A673 (cell line): ENCODE measurements at regions not wholly inside any gene's neighbourhood (a gene's known extent, or its start where the extent isn't known, plus 50 kb on each side); places are given as distances from the start of the nearest gene placed in this dataset.
"Not testable (repeated sequence)": the region's sequence is repeated elsewhere in the genome, so short reads cannot be mapped to it uniquely, and the experiment has no call there.

Experiments
- BruUV-seq: library from RNA; stranded (reverse); fragments of 400-500 nt; replicated peaks from 2 replicates; lab custom pipeline; 2021; lab: Mats Ljungman, UMichigan
- CTCF ChIA-PET: fragments of 300-600 bp; sonication (Branson Sonifier 250); formaldehyde crosslinking; loops from one replicate; lab custom pipeline; 2022; ENCODE audit warnings: antibody characterized with exemption; lab: Charles Lee
- POLR2A ChIA-PET: fragments of 300-600 bp; sonication (Branson Sonifier 250); formaldehyde crosslinking; loops from one replicate; lab custom pipeline; 2022; ENCODE audit warnings: antibody characterized with exemption; ENCODE audit not compliant: low non-redundant PET; lab: Charles Lee
- DNase-seq: peaks from one replicate; pipeline ENCODE4 v3.0.0-alpha.2; 2015; ENCODE audit warnings: low spot score
- H3K27ac ChIP-seq: fragments of 200-600 bp; sonication (generic); 2 replicates; pipeline ENCODE4 v1.5.1; 2016; ENCODE audit warnings: mixed run types, low read depth, mild to moderate bottlenecking, mixed read lengths, antibody characterized with exemption, low read length; ENCODE audit not compliant: poor library complexity, severe bottlenecking
- H3K27me3 ChIP-seq: fragments of 200-600 bp; sonication (generic); replicated peaks from 2 replicates; pipeline ENCODE4 v1.6.1; 2017; ENCODE audit warnings: mixed run types, low read depth, mild to moderate bottlenecking, mixed read lengths, antibody characterized with exemption, low read length; ENCODE audit not compliant: insufficient read depth, poor library complexity
- H3K36me3 ChIP-seq: fragments of 200-600 bp; sonication (generic); 2 replicates; pipeline ENCODE4 v1.6.1; 2016; ENCODE audit warnings: mixed run types, mild to moderate bottlenecking, mixed read lengths, antibody characterized with exemption, low read length; ENCODE audit not compliant: insufficient read depth, poor library complexity, severe bottlenecking
- H3K4me1 ChIP-seq: fragments of 200-600 bp; sonication (generic); 2 replicates; pipeline ENCODE4 v1.6.1; 2017; ENCODE audit warnings: mixed run types, mild to moderate bottlenecking, mixed read lengths, antibody characterized with exemption, low read length; ENCODE audit not compliant: insufficient read depth, poor library complexity, severe bottlenecking
- H3K4me3 ChIP-seq: fragments of 200-600 bp; sonication (generic); 2 replicates; pipeline ENCODE4 v1.5.1; 2016; ENCODE audit warnings: low read depth, mixed run types, mild to moderate bottlenecking, mixed read lengths, low read length; ENCODE audit not compliant: poor library complexity, severe bottlenecking
- H3K9me3 ChIP-seq: fragments of 200-600 bp; sonication (generic); 2 replicates; pipeline ENCODE4 v1.6.1; 2016; ENCODE audit warnings: mixed run types, low read depth, mild to moderate bottlenecking, mixed read lengths, antibody characterized with exemption, low read length; ENCODE audit not compliant: poor library complexity, severe bottlenecking
- EZH2 ChIP-seq: fragments of 200-600 bp; sonication (generic); IDR thresholded peaks from 2 replicates; pipeline ENCODE4 v1.6.1; 2017; ENCODE audit warnings: borderline replicate concordance, low read depth, mild to moderate bottlenecking, mixed read lengths, antibody characterized with exemption, low read length; ENCODE audit not compliant: poor library complexity, severe bottlenecking
- intact Hi-C: fragments of 100-400 bp; cut with micrococcal nuclease; formaldehyde crosslinking; loops from one replicate; pipeline ENCODE4 v1.10.0; 2022; ENCODE audit not compliant: unreplicated experiment
- TF ChIP-seq, protein P1 (sequence below): fragments of 300-800, 200-600 bp; sonication (generic); conservative IDR thresholded peaks from 2 replicates; pipeline ENCODE4 v1.5.1; 2017; ENCODE audit warnings: low read depth, mild to moderate bottlenecking, antibody characterized with exemption, low read length, moderate library complexity, mixed read lengths

GRCh38 chr6:25199544-25199943 is 79.6 kb upstream of the CARMIL1 start:
- Histone ChIP-seq H3K27me3 (no peaks in the 10 kb centered on the region), H3K36me3 (no peaks in the 10 kb centered on the region), H3K27ac (no peak overlapping the region), H3K9me3 (no peaks in the 10 kb centered on the region), H3K4me1 (no peaks in the 10 kb centered on the region), H3K4me3 (no peak overlapping the region)
- no TSS peak for BruUV-seq
- CTCF ChIA-PET = interaction anchor here (0.5 kb wide), 1 partner anchor 63 kb away, joined by 3 read pairs; no protein-coding TSS in a partner anchor
- DNase-seq = no peak
- POLR2A ChIA-PET = no interaction called here
- TF ChIP-seq EZH2 = no peak
- TF ChIP-seq, protein P1, sequence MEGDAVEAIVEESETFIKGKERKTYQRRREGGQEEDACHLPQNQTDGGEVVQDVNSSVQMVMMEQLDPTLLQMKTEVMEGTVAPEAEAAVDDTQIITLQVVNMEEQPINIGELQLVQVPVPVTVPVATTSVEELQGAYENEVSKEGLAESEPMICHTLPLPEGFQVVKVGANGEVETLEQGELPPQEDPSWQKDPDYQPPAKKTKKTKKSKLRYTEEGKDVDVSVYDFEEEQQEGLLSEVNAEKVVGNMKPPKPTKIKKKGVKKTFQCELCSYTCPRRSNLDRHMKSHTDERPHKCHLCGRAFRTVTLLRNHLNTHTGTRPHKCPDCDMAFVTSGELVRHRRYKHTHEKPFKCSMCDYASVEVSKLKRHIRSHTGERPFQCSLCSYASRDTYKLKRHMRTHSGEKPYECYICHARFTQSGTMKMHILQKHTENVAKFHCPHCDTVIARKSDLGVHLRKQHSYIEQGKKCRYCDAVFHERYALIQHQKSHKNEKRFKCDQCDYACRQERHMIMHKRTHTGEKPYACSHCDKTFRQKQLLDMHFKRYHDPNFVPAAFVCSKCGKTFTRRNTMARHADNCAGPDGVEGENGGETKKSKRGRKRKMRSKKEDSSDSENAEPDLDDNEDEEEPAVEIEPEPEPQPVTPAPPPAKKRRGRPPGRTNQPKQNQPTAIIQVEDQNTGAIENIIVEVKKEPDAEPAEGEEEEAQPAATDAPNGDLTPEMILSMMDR = no peak
- intact Hi-C loops = no loop called here

GRCh38 chr6:25202504-25202903 is 76.7 kb upstream of the CARMIL1 start:
- Histone ChIP-seq H3K36me3 (no peaks in the 10 kb centered on the region), H3K4me3 (no peak overlapping the region), H3K27ac (no peak overlapping the region), H3K9me3 (peaks cover 10% of the 10 kb centered on the region), H3K27me3 (no peaks in the 10 kb centered on the region), H3K4me1 (no peaks in the 10 kb centered on the region)
- TF ChIP-seq, protein P1 = no peak
- no peak for TF ChIP-seq EZH2
- ChIA-PET CTCF (no interaction called here), POLR2A (no interaction called here)
- intact Hi-C loops = no loop called here
- BruUV-seq = no TSS peak
- DNase-seq = no peak

DNA sequence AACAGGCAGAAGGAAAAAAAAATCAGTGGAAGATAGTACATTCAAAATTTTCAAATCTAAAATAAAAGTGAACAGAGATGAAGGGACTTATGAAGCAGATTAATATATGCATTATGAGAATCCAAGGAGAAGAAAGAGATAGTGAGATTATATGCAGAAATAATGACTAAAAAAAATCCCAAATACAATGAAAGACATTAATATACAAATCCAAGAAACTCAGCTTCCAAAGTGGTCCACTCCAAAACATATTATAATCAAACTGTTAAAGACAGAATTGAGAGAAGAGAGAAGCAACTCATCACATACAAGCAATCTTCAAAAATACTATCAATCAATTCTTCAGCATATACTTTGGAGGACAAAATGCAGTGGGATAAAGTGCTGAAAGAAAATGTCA is 73.5 kb upstream of the CARMIL1 start:
- H3K4me3 ChIP-seq = no peak overlapping the region
- TF ChIP-seq, protein P1 = no peak
- no peak for TF ChIP-seq EZH2
- no peak overlapping the region for H3K27ac ChIP-seq
- H3K4me1 ChIP-seq = no peaks in the 10 kb centered on the region
- DNase-seq = no peak
- BruUV-seq = no TSS peak
- peaks cover 10% of the 10 kb centered on the region for H3K9me3 ChIP-seq
- POLR2A ChIA-PET = no interaction called here
- no peaks in the 10 kb centered on the region for H3K36me3 ChIP-seq
- no peaks in the 10 kb centered on the region for H3K27me3 ChIP-seq
- intact Hi-C loops = no loop called here
- CTCF ChIA-PET = no interaction called here

DNA sequence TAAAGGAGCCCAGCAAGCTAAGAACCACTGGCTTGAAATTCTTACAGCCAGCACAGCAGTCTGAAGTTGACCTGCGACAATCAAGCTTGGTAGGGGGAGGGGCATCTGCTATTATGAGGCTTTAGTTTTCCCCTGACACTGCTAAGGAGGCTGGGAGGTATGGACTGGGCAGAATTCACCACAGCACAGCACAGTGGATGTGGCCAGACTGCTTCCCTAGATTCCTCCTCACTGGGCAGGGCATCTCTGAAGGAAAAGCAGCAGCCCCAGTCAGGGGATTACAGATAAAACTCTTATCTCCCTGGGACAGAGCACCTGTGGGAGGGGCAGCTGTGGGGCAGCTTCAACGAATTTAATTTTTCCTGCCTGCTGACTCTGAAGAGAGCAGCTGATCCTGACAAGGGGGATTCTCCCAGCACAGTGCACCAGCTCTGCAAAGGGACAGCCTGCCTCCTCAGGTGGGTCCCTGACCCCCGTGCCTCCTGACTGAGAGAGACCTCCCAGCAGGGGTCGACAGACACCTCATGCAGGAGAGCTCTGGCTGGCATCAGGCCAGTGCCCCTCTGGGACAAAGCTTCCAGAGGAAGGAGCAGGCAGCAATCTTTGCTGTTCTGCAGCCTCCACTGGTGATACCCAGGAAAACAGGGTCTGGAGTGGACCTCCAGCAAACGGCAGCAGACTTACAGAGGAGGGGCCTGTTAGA is 71.6 kb upstream of the CARMIL1 start:
- CTCF ChIA-PET, DNase-seq, H3K4me3 ChIP-seq, H3K27me3 ChIP-seq, POLR2A ChIA-PET, H3K4me1 ChIP-seq, H3K27ac ChIP-seq, H3K36me3 ChIP-seq, BruUV-seq, intact Hi-C loops: not testable (repeated sequence)
- peaks cover 10% of the 10 kb centered on the region for H3K9me3 ChIP-seq
